Tongue (tissue), 1 donor: ENCODE measurements at regions not wholly inside any gene's neighbourhood (a gene's known extent, or its start where the extent isn't known, plus 50 kb on each side); places are given as distances from the start of the nearest gene placed in this dataset.
"Not testable (repeated sequence)": the region's sequence is repeated elsewhere in the genome, so short reads cannot be mapped to it uniquely, and the experiment has no call there.

Source experiments
- DNase-seq: peaks from one replicate; pipeline ENCODE4 v3.0.0-alpha.2; 2015

GRCh38 chr2:163944347-163944737, 208.5 kb upstream of the FIGN start:
- no peak for DNase-seq

- DNase-seq: no peak
Observed at GRCh38 chr2:163943403-163944346, 207.9 kb upstream of the FIGN start.

- no peak for DNase-seq
Observed at GRCh38 chr2:163934131-163934530, 198.3 kb upstream of the FIGN start.

- DNase-seq: no peak
Observed at GRCh38 chr2:163919717-163920116, 183.9 kb upstream of the FIGN start.

- not testable (repeated sequence) for DNase-seq
Observed at GRCh38 chr2:163914486-163914885, 178.7 kb upstream of the FIGN start.

GRCh38 chr2:163913532-163913944, 177.7 kb upstream of the FIGN start:
- not testable (repeated sequence) for DNase-seq

GRCh38 chr2:163909411-163910080, 173.7 kb upstream of the FIGN start:
- no peak for DNase-seq

- DNase-seq: no peak
Observed at GRCh38 chr2:163906410-163906809, 170.6 kb upstream of the FIGN start.

- DNase-seq: no peak
Observed at GRCh38 chr2:163897799-163898198, 162.0 kb upstream of the FIGN start.

- DNase-seq: not testable (repeated sequence)
Observed at GRCh38 chr2:163893444-163893843, 157.6 kb upstream of the FIGN start.

- no peak for DNase-seq
Observed at GRCh38 chr2:163888591-163888990, 152.8 kb upstream of the FIGN start.

GRCh38 chr2:163887182-163887581, 151.4 kb upstream of the FIGN start:
- no peak for DNase-seq

GRCh38 chr2:163884416-163884815, 148.6 kb upstream of the FIGN start:
- DNase-seq: no peak

GRCh38 chr2:163878718-163879117, 142.9 kb upstream of the FIGN start:
- DNase-seq: no peak

GRCh38 chr2:163877316-163877715, 141.5 kb upstream of the FIGN start:
- no peak for DNase-seq

GRCh38 chr2:163863073-163863472, 127.3 kb upstream of the FIGN start:
- no peak for DNase-seq

- DNase-seq: no peak
Observed at GRCh38 chr2:163859951-163860350, 124.1 kb upstream of the FIGN start.

- no peak for DNase-seq
Observed at GRCh38 chr2:163856941-163857340, 121.1 kb upstream of the FIGN start.

- no peak for DNase-seq
Observed at GRCh38 chr2:163852616-163853015, 116.8 kb upstream of the FIGN start.

GRCh38 chr2:163849756-163850435, 114.1 kb upstream of the FIGN start:
- no peak for DNase-seq

- no peak for DNase-seq
Observed at GRCh38 chr2:163838890-163839289, 103.1 kb upstream of the FIGN start.

- DNase-seq: no peak
Observed at GRCh38 chr2:163836167-163836566, 100.4 kb upstream of the FIGN start.

GRCh38 chr2:163834841-163835240, 99.0 kb upstream of the FIGN start:
- DNase-seq: no peak
